Choroid plexus epithelial cell (primary cell): ENCODE measurements at regions not wholly inside any gene's neighbourhood (a gene's known extent, or its start where the extent isn't known, plus 50 kb on each side); places are given as distances from the start of the nearest gene placed in this dataset.
A peak's percentile ranks its signal among the peaks of the same experiment; 100 is the strongest.

ENCODE experiments used
- DNase-seq: peaks from one replicate; pipeline ENCODE4 v3.0.0-alpha.2; 2010; ENCODE audit warnings: low read depth
- H3K4me3 ChIP-seq: 2 replicates; pipeline ENCODE4 v1.5.1; 2011; ENCODE audit warnings: low read depth, mild to moderate bottlenecking, control low read depth, low read length, moderate library complexity
- CTCF ChIP-seq: conservative IDR thresholded peaks from 2 replicates; pipeline ENCODE4 v1.5.1; 2011; ENCODE audit warnings: low read depth, mild to moderate bottlenecking, control low read depth, inconsistent platforms, low read length, moderate library complexity

- TF ChIP-seq CTCF = no peak
- H3K4me3 ChIP-seq = no peak overlapping the region
Observed at GRCh38 chr4:14046642-14047041, 419.1 kb upstream of the BOD1L1 start.

GRCh38 chr4:14047840-14048239, 420.3 kb upstream of the BOD1L1 start:
- no peak for TF ChIP-seq CTCF
- no peak overlapping the region for H3K4me3 ChIP-seq
- no peak for DNase-seq

More at GRCh38 chr4:14046642-14047041, 419.1 kb upstream of the BOD1L1 start:
- no peak for DNase-seq

- DNase-seq = peak; percentile 10
- TF ChIP-seq CTCF = no peak
- no peak overlapping the region for H3K4me3 ChIP-seq
Observed at GRCh38 chr4:14049946-14050345, 422.4 kb upstream of the BOD1L1 start.

GRCh38 chr4:14053291-14053690, 425.8 kb upstream of the BOD1L1 start:
- no peak for TF ChIP-seq CTCF
- no peak overlapping the region for H3K4me3 ChIP-seq
- no peak for DNase-seq

GRCh38 chr4:14054391-14054790, 426.9 kb upstream of the BOD1L1 start:
- no peak overlapping the region for H3K4me3 ChIP-seq
- no peak for TF ChIP-seq CTCF
- DNase-seq = no peak

GRCh38 chr4:14059006-14059405, 431.5 kb upstream of the BOD1L1 start:
- DNase-seq = peak; percentile 67
- TF ChIP-seq CTCF = no peak
- H3K4me3 ChIP-seq = no peak overlapping the region

GRCh38 chr4:14064984-14065383, 437.5 kb upstream of the BOD1L1 start:
- DNase-seq = no peak
- no peak overlapping the region for H3K4me3 ChIP-seq
- TF ChIP-seq CTCF = no peak
